PC-3 (cell line): ENCODE measurements at regions not wholly inside any gene's neighbourhood (a gene's known extent, or its start where the extent isn't known, plus 50 kb on each side); places are given as distances from the start of the nearest gene placed in this dataset.
"Not testable (repeated sequence)": the region's sequence is repeated elsewhere in the genome, so short reads cannot be mapped to it uniquely, and the experiment has no call there.

ENCODE experiments used
- ATAC-seq: fragments of 200-7000 bp; cut with Tn5 transposase; 2 replicates; pipeline ENCODE4 v1.9.1; 2020; ENCODE audit warnings: mild to moderate bottlenecking, moderate library complexity
- BruUV-seq: library from RNA; stranded (reverse); fragments of 400-500 nt; replicated peaks from 2 replicates; lab custom pipeline; 2021; lab: Mats Ljungman, UMichigan
- CTCF ChIA-PET: fragments of 300-600 bp; sonication (Branson Sonifier 250); formaldehyde crosslinking; loops from one replicate; lab custom pipeline; 2022; ENCODE audit warnings: antibody characterized with exemption; lab: Charles Lee
- POLR2A ChIA-PET: fragments of 300-600 bp; sonication (Branson Sonifier 250); formaldehyde crosslinking; loops from one replicate; lab custom pipeline; 2022; ENCODE audit warnings: antibody characterized with exemption; ENCODE audit not compliant: unreplicated experiment; lab: Charles Lee
- DNase-seq: peaks from one replicate; pipeline ENCODE4 v3.0.0-alpha.2; 2015
- H2AFZ ChIP-seq: fragments of 300-600 bp; sonication (generic); 2 replicates; pipeline ENCODE4 v1.6.0; 2016; ENCODE audit warnings: antibody characterized with exemption, low read length
- H3F3A ChIP-seq: fragments of 300-600 bp; sonication (generic); one replicate; pipeline ENCODE4 v1.6.0; 2017; ENCODE audit warnings: antibody characterized with exemption, low read length, control low read depth, mild to moderate bottlenecking; ENCODE audit not compliant: unreplicated experiment
- H3K27ac ChIP-seq: fragments of 300-600 bp; sonication (generic); 2 replicates; pipeline ENCODE4 v1.5.1; 2016; ENCODE audit warnings: mild to moderate bottlenecking, low read length
- H3K27me3 ChIP-seq: fragments of 300-600 bp; sonication (generic); 2 replicates; pipeline ENCODE4 v1.6.1; 2016; ENCODE audit warnings: low read length, mixed read lengths
- H3K36me3 ChIP-seq: fragments of 300-600 bp; sonication (generic); 2 replicates; pipeline ENCODE4 v1.6.1; 2016; ENCODE audit warnings: low read depth, mixed run types, low read length, mixed read lengths
- H3K4me1 ChIP-seq: fragments of 300-600 bp; sonication (generic); 2 replicates; pipeline ENCODE4 v1.5.1; 2016; ENCODE audit warnings: low read length; ENCODE audit not compliant: insufficient read depth
- H3K4me2 ChIP-seq: fragments of 300-600 bp; sonication (generic); 2 replicates; pipeline ENCODE4 v1.6.0; 2016; ENCODE audit warnings: low read length
- H3K4me3 ChIP-seq: fragments of 300-600 bp; sonication (generic); 2 replicates; pipeline ENCODE4 v1.5.1; 2016; ENCODE audit warnings: mild to moderate bottlenecking, low read length, mixed read lengths
- H3K79me2 ChIP-seq: fragments of 300-600 bp; sonication (generic); 2 replicates; pipeline ENCODE4 v1.6.1; 2017; ENCODE audit warnings: low read length, mixed read lengths
- H3K9ac ChIP-seq: fragments of 300-600 bp; sonication (generic); 2 replicates; pipeline ENCODE4 v1.6.0; 2016; ENCODE audit warnings: mild to moderate bottlenecking, low read length
- H3K9me2 ChIP-seq: fragments of 300-600 bp; sonication (generic); replicated peaks from 2 replicates; pipeline ENCODE4 v1.6.1; 2016; ENCODE audit warnings: mixed run types, low read length, mixed read lengths
- H3K9me3 ChIP-seq: fragments of 300-600 bp; sonication (generic); 2 replicates; pipeline ENCODE4 v1.6.1; 2016; ENCODE audit warnings: low read length, mixed read lengths
- H4K20me1 ChIP-seq: fragments of 300-600 bp; sonication (generic); 2 replicates; pipeline ENCODE4 v1.6.1; 2016; ENCODE audit warnings: low read length, mixed read lengths
- CTCF ChIP-seq: fragments of 300-600 bp; sonication (generic); conservative IDR thresholded peaks from 2 replicates; pipeline ENCODE4 v1.5.1; 2017; ENCODE audit warnings: antibody characterized with exemption, low read depth, mild to moderate bottlenecking, low read length
- EZH2 ChIP-seq: fragments of 300-600 bp; sonication (generic); IDR thresholded peaks from one replicate; pipeline ENCODE4 v1.6.1; 2017; ENCODE audit warnings: antibody characterized with exemption, mild to moderate bottlenecking, low read length; ENCODE audit not compliant: unreplicated experiment
- EZH2phosphoT487 ChIP-seq: fragments of 300-600 bp; sonication (generic); IDR thresholded peaks from 2 replicates; pipeline ENCODE4 v1.6.1; 2018; ENCODE audit warnings: mild to moderate bottlenecking, antibody characterized with exemption, low read length, borderline replicate concordance
- intact Hi-C: fragments of 100-400 bp; cut with micrococcal nuclease; formaldehyde crosslinking; loops from 2 replicates; pipeline ENCODE4 v1.9.0; 2023

GRCh38 chr6:15160812-15161211, 85.1 kb upstream of the JARID2 start:
- BruUV-seq = no TSS peak
- ATAC-seq = no peak
- intact Hi-C loops = no loop called here
- H3K4me2 ChIP-seq = no peak overlapping the region
- ChIA-PET POLR2A (no interaction called here), CTCF (no interaction called here)
- no peaks in the 10 kb centered on the region for H3K36me3 ChIP-seq
- H3K4me1 ChIP-seq = no peaks in the 10 kb centered on the region
- H3K27me3 ChIP-seq = no peaks in the 10 kb centered on the region
- H3K79me2 ChIP-seq = no peaks in the 10 kb centered on the region
- no peaks in the 10 kb centered on the region for H3F3A ChIP-seq
- no peak overlapping the region for H3K9ac ChIP-seq
- no peak for DNase-seq
- H3K4me3 ChIP-seq = no peak overlapping the region
- TF ChIP-seq CTCF = no peak
- TF ChIP-seq EZH2phosphoT487 = no peak
- TF ChIP-seq EZH2 = no peak
- H3K9me3 ChIP-seq = no peaks in the 10 kb centered on the region
- H4K20me1 ChIP-seq = no peaks in the 10 kb centered on the region
- no peak overlapping the region for H3K27ac ChIP-seq
- H3K9me2 ChIP-seq = no peaks in the 10 kb centered on the region
- no peak overlapping the region for H2AFZ ChIP-seq

- DNase-seq, H3K9me3 ChIP-seq, H3K79me2 ChIP-seq, H3F3A ChIP-seq, H3K4me3 ChIP-seq, H3K27me3 ChIP-seq, H3K9me2 ChIP-seq, intact Hi-C loops, CTCF ChIA-PET, BruUV-seq, H3K27ac ChIP-seq, ATAC-seq, H3K9ac ChIP-seq, H3K36me3 ChIP-seq, H2AFZ ChIP-seq, H3K4me2 ChIP-seq, H4K20me1 ChIP-seq, POLR2A ChIA-PET, H3K4me1 ChIP-seq: not testable (repeated sequence)
Observed at GRCh38 chr6:15164855-15165254, 81.0 kb upstream of the JARID2 start.

- POLR2A ChIA-PET = no interaction called here
- no peaks in the 10 kb centered on the region for H3F3A ChIP-seq
- no TSS peak for BruUV-seq
- H2AFZ ChIP-seq = no peak overlapping the region
- H3K36me3 ChIP-seq = no peaks in the 10 kb centered on the region
- H3K4me1 ChIP-seq = no peaks in the 10 kb centered on the region
- no peaks in the 10 kb centered on the region for H3K9me3 ChIP-seq
- ATAC-seq (no peak), DNase-seq (no peak)
- no peak overlapping the region for H3K4me3 ChIP-seq
- CTCF ChIA-PET = no interaction called here
- intact Hi-C loops = no loop called here
- H3K9ac ChIP-seq = no peak overlapping the region
- H4K20me1 ChIP-seq = no peaks in the 10 kb centered on the region
- no peaks in the 10 kb centered on the region for H3K9me2 ChIP-seq
- H3K79me2 ChIP-seq = no peaks in the 10 kb centered on the region
- H3K4me2 ChIP-seq = no peak overlapping the region
- H3K27me3 ChIP-seq = no peaks in the 10 kb centered on the region
- TF ChIP-seq EZH2 (no peak), EZH2phosphoT487 (no peak), CTCF (no peak)
- no peak overlapping the region for H3K27ac ChIP-seq
Observed at GRCh38 chr6:15166121-15166520, 79.7 kb upstream of the JARID2 start.
